Testis (tissue), 2 donors: ENCODE measurements at regions not wholly inside any gene's neighbourhood (a gene's known extent, or its start where the extent isn't known, plus 50 kb on each side); places are given as distances from the start of the nearest gene placed in this dataset.

ENCODE experiments used
- small RNA-seq, 2 donors: library from RNA; depleted of rRNA; stranded (forward); fragments of <200 nt; gene quantifications; one replicate each; pipeline ENCODE3, GENCODE V24; 2016

Small RNA genes lying in the stretch of these regions (small RNA-seq; reads per million reads assigned to genes)
- gene AC022254.1, result 0 reads per million in 2 donors
